Activated CD8-positive, alpha-beta T cell treated with anti-CD3 and anti-CD28 coated beads, Interleukin-2, amount 10 ng/mL, durations not matched to agents 7 days and 5 days (primary cell): ENCODE measurements at regions not wholly inside any gene's neighbourhood (a gene's known extent, or its start where the extent isn't known, plus 50 kb on each side); places are given as distances from the start of the nearest gene placed in this dataset.

Experiments
- ATAC-seq: fragments of 150-1000 bp; cut with Tn5 transposase; one replicate; pipeline ENCODE4 v1.10.0; 2021; ENCODE audit warnings: moderate library complexity
- CTCF ChIA-PET: fragments of 350-600 bp; sonication (Branson Sonifier 250); formaldehyde crosslinking; loops from one replicate; lab custom pipeline; 2021; ENCODE audit warnings: antibody characterized with exemption; lab: Charles Lee
- POLR2A ChIA-PET: fragments of 350-600 bp; sonication (Branson Sonifier 250); formaldehyde crosslinking; loops from one replicate; lab custom pipeline; 2021; ENCODE audit warnings: antibody characterized with exemption; lab: Charles Lee
- DNase-seq: peaks from one replicate; pipeline ENCODE4 v3.0.0-alpha.2; 2020
- H3K27ac Mint-ChIP-seq: one replicate; pipeline ENCODE4 v1.8.0; 2021; ENCODE audit warnings: mild to moderate bottlenecking, mixed read lengths
- H3K27me3 Mint-ChIP-seq: one replicate; pipeline ENCODE4 v1.8.0; 2021; ENCODE audit warnings: low read depth, mixed read lengths
- H3K36me3 Mint-ChIP-seq: one replicate; pipeline ENCODE4 v1.8.0; 2021; ENCODE audit warnings: low read depth, mixed read lengths
- H3K4me1 Mint-ChIP-seq: one replicate; pipeline ENCODE4 v1.8.0; 2021; ENCODE audit warnings: low read depth, mixed read lengths
- H3K4me3 Mint-ChIP-seq: one replicate; pipeline ENCODE4 v1.8.0; 2021; ENCODE audit warnings: mild to moderate bottlenecking, mixed read lengths
- H3K9me3 Mint-ChIP-seq: one replicate; pipeline ENCODE4 v1.8.0; 2022; ENCODE audit warnings: mixed read lengths; ENCODE audit not compliant: insufficient read depth

GRCh38 chr7:26532471-26532870 lies 240.8 kb downstream of the SNX10 start:
- ATAC-seq (no peak), DNase-seq (no peak)
- Mint-ChIP-seq H3K27me3 (peaks cover 28% of the 10 kb centered on the region), H3K27ac (no peak overlapping the region), H3K9me3 (no peaks in the 10 kb centered on the region), H3K4me3 (no peak overlapping the region), H3K36me3 (no peaks in the 10 kb centered on the region), H3K4me1 (no peaks in the 10 kb centered on the region)
- CTCF ChIA-PET = interaction anchor here (0.6 kb wide), 1 partner anchor 32 kb away, joined by 3 read pairs; no protein-coding TSS in a partner anchor
- POLR2A ChIA-PET = no interaction called here

GRCh38 chr7:26533217-26533616 lies 241.6 kb downstream of the SNX10 start:
- ATAC-seq (no peak), DNase-seq (no peak)
- H3K36me3 Mint-ChIP-seq = no peaks in the 10 kb centered on the region
- no peaks in the 10 kb centered on the region for H3K9me3 Mint-ChIP-seq
- POLR2A ChIA-PET = no interaction called here
- H3K4me1 Mint-ChIP-seq = no peaks in the 10 kb centered on the region
- no peak overlapping the region for H3K27ac Mint-ChIP-seq
- H3K4me3 Mint-ChIP-seq = no peak overlapping the region
- CTCF ChIA-PET = no interaction called here
- peaks cover 34% of the 10 kb centered on the region for H3K27me3 Mint-ChIP-seq

- DNase-seq (no peak), ATAC-seq (no peak)
- H3K4me1 Mint-ChIP-seq = peaks cover 2% of the 10 kb centered on the region
- H3K4me3 Mint-ChIP-seq = no peak overlapping the region
- H3K27ac Mint-ChIP-seq = no peak overlapping the region
- H3K36me3 Mint-ChIP-seq = no peaks in the 10 kb centered on the region
- POLR2A ChIA-PET = no interaction called here
- no peaks in the 10 kb centered on the region for H3K9me3 Mint-ChIP-seq
- peaks cover 42% of the 10 kb centered on the region for H3K27me3 Mint-ChIP-seq
- CTCF ChIA-PET = no interaction called here
Observed at GRCh38 chr7:26534649-26535482, 243.2 kb downstream of the SNX10 start.

- H3K36me3 Mint-ChIP-seq = no peaks in the 10 kb centered on the region
- DNase-seq (no peak), ATAC-seq (no peak)
- no peak overlapping the region for H3K27ac Mint-ChIP-seq
- ChIA-PET POLR2A (no interaction called here), CTCF (no interaction called here)
- no peaks in the 10 kb centered on the region for H3K9me3 Mint-ChIP-seq
- H3K4me1 Mint-ChIP-seq = peaks cover 2% of the 10 kb centered on the region
- peaks cover 43% of the 10 kb centered on the region for H3K27me3 Mint-ChIP-seq
- no peak overlapping the region for H3K4me3 Mint-ChIP-seq
Observed at GRCh38 chr7:26535483-26536007, 243.9 kb downstream of the SNX10 start.

GRCh38 chr7:26538216-26538615 lies 246.6 kb downstream of the SNX10 start:
- Mint-ChIP-seq H3K9me3 (no peaks in the 10 kb centered on the region), H3K27ac (no peak overlapping the region), H3K4me1 (peaks cover 2% of the 10 kb centered on the region), H3K4me3 (no peak overlapping the region), H3K36me3 (no peaks in the 10 kb centered on the region), H3K27me3 (peaks cover 40% of the 10 kb centered on the region)
- CTCF ChIA-PET = no interaction called here
- DNase-seq (no peak), ATAC-seq (no peak)
- POLR2A ChIA-PET = no interaction called here

- CTCF ChIA-PET = no interaction called here
- H3K4me3 Mint-ChIP-seq = no peak overlapping the region
- peaks cover 39% of the 10 kb centered on the region for H3K27me3 Mint-ChIP-seq
- POLR2A ChIA-PET = no interaction called here
- ATAC-seq (no peak), DNase-seq (no peak)
- H3K36me3 Mint-ChIP-seq = no peaks in the 10 kb centered on the region
- peaks cover 2% of the 10 kb centered on the region for H3K4me1 Mint-ChIP-seq
- no peaks in the 10 kb centered on the region for H3K9me3 Mint-ChIP-seq
- H3K27ac Mint-ChIP-seq = no peak overlapping the region
Observed at GRCh38 chr7:26538689-26539088, 247.0 kb downstream of the SNX10 start.

- no peak overlapping the region for H3K27ac Mint-ChIP-seq
- peaks cover 2% of the 10 kb centered on the region for H3K4me1 Mint-ChIP-seq
- ChIA-PET CTCF (no interaction called here), POLR2A (no interaction called here)
- H3K9me3 Mint-ChIP-seq = no peaks in the 10 kb centered on the region
- H3K4me3 Mint-ChIP-seq = no peak overlapping the region
- DNase-seq (no peak), ATAC-seq (no peak)
- peaks cover 17% of the 10 kb centered on the region for H3K27me3 Mint-ChIP-seq
- no peaks in the 10 kb centered on the region for H3K36me3 Mint-ChIP-seq
Observed at GRCh38 chr7:26543340-26543739, 251.7 kb downstream of the SNX10 start.

GRCh38 chr7:26543951-26544350 lies 252.3 kb downstream of the SNX10 start:
- no peak for DNase-seq
- no peak for ATAC-seq
- ChIA-PET POLR2A (no interaction called here), CTCF (no interaction called here)
- Mint-ChIP-seq H3K36me3 (no peaks in the 10 kb centered on the region), H3K4me3 (no peak overlapping the region), H3K27me3 (peaks cover 14% of the 10 kb centered on the region), H3K4me1 (no peaks in the 10 kb centered on the region), H3K27ac (no peak overlapping the region), H3K9me3 (no peaks in the 10 kb centered on the region)

GRCh38 chr7:26546508-26547053 lies 254.9 kb downstream of the SNX10 start:
- H3K4me1 Mint-ChIP-seq = no peaks in the 10 kb centered on the region
- no peak for ATAC-seq
- no peak for DNase-seq
- H3K27ac Mint-ChIP-seq = no peak overlapping the region
- CTCF ChIA-PET = no interaction called here
- H3K9me3 Mint-ChIP-seq = no peaks in the 10 kb centered on the region
- H3K36me3 Mint-ChIP-seq = no peaks in the 10 kb centered on the region
- POLR2A ChIA-PET = no interaction called here
- H3K27me3 Mint-ChIP-seq = peaks cover 5% of the 10 kb centered on the region
- no peak overlapping the region for H3K4me3 Mint-ChIP-seq

GRCh38 chr7:26547156-26547555 lies 255.5 kb downstream of the SNX10 start:
- CTCF ChIA-PET = no interaction called here
- no peak for DNase-seq
- ATAC-seq = no peak
- POLR2A ChIA-PET = no interaction called here
- no peak overlapping the region for H3K27ac Mint-ChIP-seq
- no peaks in the 10 kb centered on the region for H3K9me3 Mint-ChIP-seq
- no peak overlapping the region for H3K4me3 Mint-ChIP-seq
- no peaks in the 10 kb centered on the region for H3K36me3 Mint-ChIP-seq
- no peaks in the 10 kb centered on the region for H3K4me1 Mint-ChIP-seq
- peaks cover 9% of the 10 kb centered on the region for H3K27me3 Mint-ChIP-seq

- no peak overlapping the region for H3K27ac Mint-ChIP-seq
- CTCF ChIA-PET = interaction anchor here (1.0 kb wide), 1 partner anchor 657 kb away, joined by 3 read pairs; no protein-coding TSS in a partner anchor
- POLR2A ChIA-PET = no interaction called here
Observed at GRCh38 chr7:26549281-26549944, 257.8 kb downstream of the SNX10 start.

GRCh38 chr7:26550492-26550891 lies 258.8 kb downstream of the SNX10 start:
- Mint-ChIP-seq H3K27me3 (peaks cover 17% of the 10 kb centered on the region), H3K9me3 (no peaks in the 10 kb centered on the region), H3K4me3 (no peak overlapping the region), H3K27ac (no peak overlapping the region), H3K36me3 (no peaks in the 10 kb centered on the region), H3K4me1 (no peaks in the 10 kb centered on the region)
- ChIA-PET CTCF (interaction anchor here (1.0 kb wide), 1 partner anchor 658 kb away, joined by 3 read pairs; no protein-coding TSS in a partner anchor), POLR2A (no interaction called here)
- ATAC-seq (no peak), DNase-seq (no peak)

More at GRCh38 chr7:26549281-26549944, 257.8 kb downstream of the SNX10 start:
- H3K4me1 Mint-ChIP-seq = no peaks in the 10 kb centered on the region
- no peak for DNase-seq
- H3K9me3 Mint-ChIP-seq = no peaks in the 10 kb centered on the region
- H3K4me3 Mint-ChIP-seq = no peak overlapping the region
- H3K27me3 Mint-ChIP-seq = peaks cover 17% of the 10 kb centered on the region
- no peak for ATAC-seq
- no peaks in the 10 kb centered on the region for H3K36me3 Mint-ChIP-seq
